Embryonic facial prominence (tissue), 1 donor: ENCODE measurements at regions not wholly inside any gene's neighbourhood (a gene's known extent, or its start where the extent isn't known, plus 50 kb on each side); places are given as distances from the start of the nearest gene placed in this dataset.
"Not testable (repeated sequence)": the region's sequence is repeated elsewhere in the genome, so short reads cannot be mapped to it uniquely, and the experiment has no call there.

Experiments
- DNase-seq: peaks from one replicate; pipeline ENCODE4 v3.0.0-alpha.2; 2016; ENCODE audit errors: extremely low spot score

- no peak for DNase-seq
These were observed 471.9 kb downstream of the RPS29 start for GRCh38 chr14:49114161-49114893.

DNA sequence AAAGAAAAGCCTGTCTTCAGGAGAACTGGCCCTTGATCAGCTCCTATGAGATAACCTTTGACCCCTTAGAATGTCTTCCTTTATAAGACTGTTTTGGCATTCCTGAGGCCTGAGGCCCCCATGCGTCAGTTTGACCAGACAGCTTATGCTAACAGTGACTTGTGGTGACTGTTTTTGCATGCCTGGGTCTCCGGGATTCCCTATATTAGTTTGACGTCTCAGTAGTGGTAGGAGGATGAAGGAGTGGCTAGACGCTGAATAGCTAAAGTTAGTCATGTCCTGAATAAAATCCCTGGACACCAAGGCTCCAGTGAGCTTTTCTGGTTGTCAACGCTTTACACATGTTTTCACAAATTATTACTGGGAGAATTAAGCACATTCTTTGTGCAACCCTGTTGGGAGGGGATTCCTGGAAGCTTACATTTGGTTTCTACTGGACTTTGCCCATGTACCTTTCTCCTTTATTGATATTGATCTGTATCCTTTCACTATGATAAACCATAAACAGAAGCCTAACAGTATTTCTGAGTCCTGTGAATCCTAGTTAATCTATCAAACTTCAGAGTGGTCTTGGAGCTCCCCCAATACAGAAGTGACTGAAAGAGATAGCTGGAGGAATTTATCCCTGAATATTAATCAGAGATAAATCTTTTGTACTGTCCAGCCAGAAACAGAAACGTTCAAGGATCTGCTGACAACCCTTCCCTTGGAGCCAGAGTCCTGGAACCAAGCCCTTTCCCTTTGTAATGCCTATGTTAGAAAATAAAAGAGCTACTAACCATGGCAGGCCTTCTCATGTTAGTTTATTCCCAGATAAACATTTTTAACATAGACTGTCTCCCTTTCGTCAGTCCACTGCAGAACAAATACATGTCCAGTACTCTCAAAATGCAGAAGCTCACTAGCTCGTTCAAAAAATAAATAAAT is 479.2 kb downstream of the RPS29 start:
- no peak for DNase-seq

DNA sequence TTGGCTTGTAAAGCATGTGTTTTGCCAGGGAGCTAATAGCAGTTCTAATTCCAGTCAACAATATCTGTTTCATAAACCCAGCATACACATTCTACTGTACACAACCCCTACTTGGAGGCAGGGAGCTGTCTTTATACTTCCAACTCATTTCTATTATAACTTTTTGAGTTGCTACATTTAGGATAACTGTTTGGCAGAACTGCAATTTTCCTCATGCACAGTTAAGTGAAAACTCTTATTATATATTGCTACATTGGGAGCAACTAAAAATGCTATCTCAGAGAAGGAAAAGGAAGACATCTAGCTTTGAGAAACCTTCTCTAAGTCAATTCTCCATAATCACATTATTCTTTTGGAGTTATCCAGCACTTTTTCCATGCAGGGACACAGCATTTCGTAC is 480.2 kb downstream of the RPS29 start:
- no peak for DNase-seq

DNA sequence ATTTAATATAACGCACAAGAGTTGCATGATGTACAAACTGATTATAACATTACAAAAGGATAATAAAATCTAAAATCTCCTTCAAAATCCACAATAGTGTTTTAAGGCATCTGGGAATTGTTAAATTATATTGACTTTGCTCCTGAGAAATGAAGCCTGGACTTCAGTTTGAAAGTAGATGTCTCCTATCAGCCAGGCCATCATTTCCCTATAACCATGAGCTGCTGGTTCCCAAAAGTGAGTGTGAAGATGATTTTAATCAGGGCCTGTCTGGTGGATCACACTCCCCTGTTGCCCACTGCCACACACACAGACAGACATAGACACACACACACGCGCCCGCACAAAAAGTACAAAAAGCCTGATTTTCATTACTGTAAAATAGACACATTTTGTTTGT is 480.7 kb downstream of the RPS29 start:
- DNase-seq = no peak

DNA sequence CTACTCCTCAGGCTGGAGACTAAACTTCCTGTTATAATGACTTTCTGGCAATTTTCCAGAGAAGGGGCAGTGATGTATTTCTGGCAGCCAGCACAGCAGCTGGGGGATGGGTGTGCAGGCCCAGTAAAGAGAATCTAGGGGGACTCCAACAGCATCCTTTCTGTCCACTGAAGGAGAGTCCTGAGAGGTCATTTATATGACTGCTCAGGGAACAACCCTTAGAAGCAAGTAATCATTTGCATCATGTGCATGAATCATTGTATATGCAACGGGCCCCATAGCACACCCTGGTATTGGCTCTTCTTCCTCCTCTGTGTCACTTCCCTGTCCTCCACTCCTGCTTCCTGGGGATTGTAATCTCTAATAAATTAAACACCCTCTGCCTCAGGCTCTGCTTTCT is 493.8 kb downstream of the RPS29 start:
- DNase-seq = no peak

- no peak for DNase-seq
These were observed 497.1 kb downstream of the RPS29 start for GRCh38 chr14:49089107-49089506.

GRCh38 chr14:49073292-49073691 is 512.9 kb downstream of the RPS29 start:
- DNase-seq = not testable (repeated sequence)

- no peak for DNase-seq
These were observed 527.7 kb downstream of the RPS29 start for GRCh38 chr14:49058511-49058910.

- no peak for DNase-seq
These were observed 528.2 kb downstream of the RPS29 start for GRCh38 chr14:49057838-49058510.

GRCh38 chr14:49056021-49056420 is 530.2 kb downstream of the RPS29 start:
- no peak for DNase-seq

- no peak for DNase-seq
These were observed 533.7 kb downstream of the RPS29 start for GRCh38 chr14:49052521-49052920.

- no peak for DNase-seq
These were observed 534.7 kb downstream of the RPS29 start for GRCh38 chr14:49051328-49052060.

GRCh38 chr14:49050822-49051221 is 535.4 kb downstream of the RPS29 start:
- no peak for DNase-seq

DNA sequence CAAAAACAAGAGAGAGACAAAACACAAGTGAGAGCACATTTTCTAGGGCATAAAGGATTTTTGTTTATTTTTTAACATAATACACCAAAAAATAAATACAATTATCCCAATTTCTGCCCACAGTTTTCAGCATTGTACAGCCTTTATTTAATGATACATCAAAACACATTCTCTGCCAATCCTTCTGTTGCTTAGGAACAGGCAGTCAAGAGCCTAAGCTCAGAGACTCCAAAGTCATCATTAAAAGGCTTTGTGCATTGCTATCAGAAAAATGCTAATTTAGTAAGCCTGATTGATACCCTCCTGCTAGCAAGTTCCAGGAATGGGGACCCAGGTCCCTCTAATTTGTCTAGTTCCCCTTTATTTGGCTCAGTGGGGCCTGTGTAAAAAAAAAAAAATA is 536.5 kb downstream of the RPS29 start:
- DNase-seq = no peak

- no peak for DNase-seq
These were observed 541.2 kb downstream of the RPS29 start for GRCh38 chr14:49044981-49045380.

DNA sequence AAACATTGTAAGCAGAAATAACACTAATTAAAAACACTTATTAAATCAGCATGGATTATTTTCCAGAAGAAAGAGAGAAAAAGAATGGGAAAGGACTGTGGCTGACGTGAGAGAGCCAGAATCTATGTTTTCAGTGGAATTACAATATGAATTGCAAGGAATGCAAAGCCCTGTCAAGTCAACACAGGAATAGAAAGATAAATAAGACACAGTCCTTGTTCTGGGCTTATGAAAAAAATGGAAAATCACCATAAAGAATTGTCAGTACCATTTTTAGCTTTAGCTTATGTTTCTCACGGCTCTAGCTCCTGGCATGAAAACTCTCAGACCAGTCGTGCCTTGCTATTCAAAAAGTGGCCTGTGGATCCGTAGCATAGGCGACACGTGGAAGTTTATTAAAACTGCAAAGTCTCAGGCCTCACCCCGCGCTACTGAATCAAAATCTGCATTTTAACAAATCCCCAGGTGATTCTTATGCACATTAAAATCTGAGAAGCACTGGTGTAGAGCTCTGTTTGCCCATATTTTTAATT is 549.1 kb downstream of the RPS29 start:
- no peak for DNase-seq

GRCh38 chr14:49036266-49036665 is 549.9 kb downstream of the RPS29 start:
- no peak for DNase-seq

DNA sequence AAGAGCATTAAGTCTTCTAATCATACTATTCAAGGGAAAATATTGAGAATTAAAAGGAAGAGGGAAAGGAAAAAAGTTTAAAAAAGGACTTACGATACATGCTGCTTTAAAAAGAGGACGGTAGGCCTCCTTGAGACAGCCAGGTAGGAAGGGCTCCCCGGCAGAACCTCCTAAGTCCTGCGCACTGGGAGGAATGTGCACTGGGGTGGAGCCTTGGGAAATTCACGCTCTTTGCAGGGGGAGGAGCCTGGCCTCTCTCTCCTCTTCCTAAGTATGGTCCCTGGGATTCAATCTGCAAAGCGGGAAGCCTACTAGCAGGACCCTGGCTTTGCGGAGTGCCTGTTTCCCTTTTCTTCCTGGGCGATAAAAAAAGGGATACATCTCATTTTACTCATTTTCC is 553.0 kb downstream of the RPS29 start:
- no peak for DNase-seq

DNA sequence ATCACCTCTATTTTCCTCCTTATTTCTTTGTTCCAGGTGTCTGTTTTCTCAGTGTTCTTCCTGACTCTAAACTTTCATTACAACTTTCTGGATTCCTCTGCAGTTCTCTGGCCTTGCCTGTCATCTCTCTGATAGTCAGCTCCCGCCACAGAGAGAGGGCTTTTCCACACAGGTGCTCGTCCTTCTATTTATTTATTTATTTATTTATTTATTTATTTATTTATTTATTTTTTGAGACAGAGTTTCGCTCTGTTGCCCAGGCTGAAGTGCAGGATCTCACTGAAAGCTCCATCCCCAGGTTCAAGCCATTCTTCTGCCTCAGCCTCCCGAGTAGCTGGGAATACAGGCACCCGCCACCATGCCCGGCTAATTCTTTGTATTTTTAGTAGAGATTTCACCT is 554.5 kb downstream of the RPS29 start:
- DNase-seq = not testable (repeated sequence)

DNA sequence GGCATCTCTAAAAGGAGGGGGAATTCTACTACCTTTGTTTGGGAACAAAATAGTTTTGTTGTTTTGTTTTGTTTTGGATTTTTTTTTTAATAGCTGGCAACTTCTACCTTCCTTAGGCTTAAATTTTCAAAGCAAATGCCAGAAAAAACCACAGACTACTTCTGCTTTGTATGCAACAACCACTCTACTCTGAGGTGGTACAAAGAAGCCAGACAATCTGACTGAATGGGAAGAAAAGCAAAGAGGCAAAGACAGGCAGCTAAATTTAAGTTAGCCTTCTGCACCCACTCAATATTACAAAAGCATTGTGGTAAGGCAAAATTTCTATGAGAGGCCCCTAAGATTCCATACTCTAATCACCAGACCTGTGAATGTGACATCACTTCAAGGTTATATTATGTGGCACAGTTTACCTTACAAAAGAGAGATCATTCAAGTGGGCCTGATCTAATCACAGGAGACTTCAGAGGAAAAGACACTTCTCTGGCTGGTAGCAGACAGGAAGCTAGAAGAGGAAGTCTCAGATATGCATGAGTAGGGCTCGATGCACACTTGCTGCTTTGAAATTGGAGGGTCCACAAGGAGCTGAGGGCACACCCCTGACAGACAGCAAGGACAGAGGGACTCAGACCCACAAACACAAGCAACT is 566.6 kb downstream of the RPS29 start:
- no peak for DNase-seq

DNA sequence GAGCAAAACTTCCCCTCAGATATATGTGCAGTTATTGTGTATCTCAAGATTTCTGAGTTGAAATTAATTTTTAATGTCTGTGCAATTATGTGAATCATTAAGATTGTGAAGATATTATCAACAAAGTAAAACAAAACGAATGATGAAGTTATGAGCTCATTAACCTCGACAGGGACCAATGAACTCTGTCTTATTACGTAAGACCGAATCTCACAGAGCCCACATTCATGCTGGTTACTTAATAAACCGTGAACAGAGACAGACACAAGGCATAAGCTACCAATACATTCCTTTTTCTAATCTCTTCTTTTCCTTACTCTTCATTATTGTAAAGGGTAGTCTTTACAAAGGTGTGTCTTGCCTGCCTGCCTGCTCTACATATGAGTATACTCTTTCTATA is 568.7 kb downstream of the RPS29 start:
- DNase-seq = no peak
